Trophoblast cell (in vitro differentiated cells and primary cell): ENCODE measurements at regions not wholly inside any gene's neighbourhood (a gene's known extent, or its start where the extent isn't known, plus 50 kb on each side); places are given as distances from the start of the nearest gene placed in this dataset.
A peak's percentile ranks its signal among the peaks of the same experiment; 100 is the strongest.

Experiments
- DNase-seq, 2 donors: peaks; one replicate each; pipeline ENCODE4 v3.0.0-alpha.2; 2016
- H2AFZ ChIP-seq: 2 replicates; pipeline ENCODE4 v1.6.1; 2013; ENCODE audit warnings: low read length, moderate library complexity, mild to moderate bottlenecking; ENCODE audit not compliant: insufficient read depth, poor library complexity
- H2AK5ac ChIP-seq: 2 replicates; pipeline ENCODE4 v1.6.1; 2013; ENCODE audit warnings: mild to moderate bottlenecking, low read length
- H2BK120ac ChIP-seq: 2 replicates; pipeline ENCODE4 v1.6.1; 2013; ENCODE audit warnings: low read length, mild to moderate bottlenecking, moderate library complexity; ENCODE audit not compliant: insufficient read depth, poor library complexity
- H2BK12ac ChIP-seq: 2 replicates; pipeline ENCODE4 v1.6.1; 2013; ENCODE audit warnings: mild to moderate bottlenecking, low read length, moderate library complexity
- H2BK5ac ChIP-seq: 2 replicates; pipeline ENCODE4 v1.6.1; 2013; ENCODE audit warnings: low read length, low read depth, moderate library complexity, mild to moderate bottlenecking; ENCODE audit not compliant: poor library complexity
- H3K14ac ChIP-seq: 2 replicates; pipeline ENCODE4 v1.6.1; 2013; ENCODE audit warnings: mild to moderate bottlenecking, low read length
- H3K18ac ChIP-seq: 2 replicates; pipeline ENCODE4 v1.6.1; 2013; ENCODE audit warnings: mild to moderate bottlenecking, low read length
- H3K23ac ChIP-seq: 2 replicates; pipeline ENCODE4 v1.6.1; 2013; ENCODE audit warnings: low read length
- H3K27ac ChIP-seq: 2 replicates; pipeline ENCODE4 v1.5.1; 2013; ENCODE audit warnings: low read depth, mild to moderate bottlenecking, inconsistent platforms, low read length, moderate library complexity
- H3K27me3 ChIP-seq: 2 replicates; pipeline ENCODE4 v1.6.1; 2013; ENCODE audit warnings: inconsistent platforms, mild to moderate bottlenecking, low read length, moderate library complexity; ENCODE audit not compliant: insufficient read depth
- H3K36me3 ChIP-seq, 2 experiments: 1 replicate in 1 of 2; 2 replicates in 1 of 2; pipeline ENCODE4 v1.6.1; 2013; ENCODE audit warnings: low read length in 2 of 2, mild to moderate bottlenecking in 2 of 2, moderate library complexity in 1 of 2; ENCODE audit not compliant: insufficient read depth in 2 of 2, control insufficient read depth in 1 of 2
- H3K4ac ChIP-seq: 2 replicates; pipeline ENCODE4 v1.6.1; 2013; ENCODE audit warnings: low read depth, mild to moderate bottlenecking, low read length, moderate library complexity
- H3K4me1 ChIP-seq, 2 experiments: 1 replicate in 1 of 2; 2 replicates in 1 of 2; pipeline ENCODE4 v1.6.1; 2013; ENCODE audit warnings: low read length in 2 of 2, mild to moderate bottlenecking in 2 of 2, moderate library complexity in 1 of 2; ENCODE audit not compliant: insufficient read depth in 2 of 2, control insufficient read depth in 1 of 2
- H3K4me2 ChIP-seq: 2 replicates; pipeline ENCODE4 v1.6.1; 2013; ENCODE audit warnings: inconsistent platforms, mild to moderate bottlenecking, low read length, moderate library complexity
- H3K4me3 ChIP-seq: 2 replicates; pipeline ENCODE4 v1.5.1; 2013; ENCODE audit warnings: mild to moderate bottlenecking, low read depth, low read length, inconsistent platforms
- H3K79me1 ChIP-seq: one replicate; pipeline ENCODE4 v1.6.1; 2013; ENCODE audit warnings: low read length
- H3K79me2 ChIP-seq: 2 replicates; pipeline ENCODE4 v1.6.1; 2013; ENCODE audit warnings: low read length, mild to moderate bottlenecking; ENCODE audit not compliant: control insufficient read depth, insufficient read depth, poor library complexity
- H3K9ac ChIP-seq: 2 replicates; pipeline ENCODE4 v1.6.1; 2013; ENCODE audit warnings: mild to moderate bottlenecking, low read length
- H3K9me3 ChIP-seq: 2 replicates; pipeline ENCODE4 v1.6.1; 2013; ENCODE audit warnings: low read depth, mild to moderate bottlenecking, control low read depth, inconsistent platforms, low read length; ENCODE audit not compliant: insufficient read depth
- H4K12ac ChIP-seq: 2 replicates; pipeline ENCODE4 v1.6.1; 2013; ENCODE audit warnings: low read depth, mild to moderate bottlenecking, low read length, moderate library complexity
- H4K8ac ChIP-seq: 2 replicates; pipeline ENCODE4 v1.6.1; 2013; ENCODE audit warnings: low read depth, mild to moderate bottlenecking, low read length, moderate library complexity
- H4K91ac ChIP-seq: one replicate; pipeline ENCODE4 v1.6.1; 2013; ENCODE audit warnings: low read depth, mild to moderate bottlenecking, low read length, moderate library complexity
- WGBS: extraction: QIAGEN DNeasy Blood & Tissue Kit; methylation state at CpG from one replicate; pipeline ENCODE4 v1.1.7; 2013; ENCODE audit warnings: missing lambda C conversion rate; ENCODE audit not compliant: insufficient read length, insufficient coverage; ENCODE audit errors: extremely low coverage; 5-methylcytosine and 5-hydroxymethylcytosine counted together

DNA sequence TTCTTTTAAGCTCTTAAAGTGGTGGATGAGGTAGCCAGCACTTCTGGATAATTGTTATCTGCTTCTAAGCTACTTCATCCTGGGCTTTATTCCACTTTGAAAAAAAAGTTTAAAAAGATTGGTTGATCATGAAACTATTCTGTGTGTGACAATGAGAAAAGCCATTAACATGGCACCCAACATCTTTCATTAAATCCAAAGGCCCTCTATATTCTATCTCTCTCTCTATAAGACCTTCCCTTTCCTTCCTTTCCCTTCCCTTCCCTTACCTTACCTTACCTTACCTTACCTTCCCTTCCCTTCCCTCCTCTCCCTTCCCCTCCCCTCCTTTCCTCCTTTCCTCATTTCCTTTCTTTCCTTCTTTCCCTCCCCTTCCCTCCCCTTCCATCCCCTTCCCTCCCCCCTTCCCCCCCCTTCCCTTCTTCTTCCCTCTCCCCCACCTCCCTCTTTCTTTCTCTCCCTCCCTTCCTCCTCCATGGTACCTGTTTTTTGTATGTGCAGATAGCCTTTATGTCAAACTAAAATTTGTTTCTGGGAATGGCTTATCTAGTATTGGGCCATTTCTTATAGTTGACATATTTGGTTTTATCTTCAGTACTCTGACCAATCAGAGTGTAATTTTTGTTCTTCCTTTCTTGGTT is 218.7 kb downstream of the DKK1 start:
- H2AFZ ChIP-seq: no peak overlapping the region
- H2BK12ac ChIP-seq: no peak overlapping the region
- no peak overlapping the region for H4K91ac ChIP-seq
- no peaks in the 10 kb centered on the region for H3K79me1 ChIP-seq
- no peak overlapping the region for H2BK120ac ChIP-seq
- no peak overlapping the region for H3K4ac ChIP-seq
- H4K8ac ChIP-seq: no peak overlapping the region
- no peaks in the 10 kb centered on the region for H3K36me3 ChIP-seq
- H3K4me2 ChIP-seq: no peak overlapping the region
- DNase-seq: no peak
- no peak overlapping the region for H3K4me3 ChIP-seq
- no peak overlapping the region for H4K12ac ChIP-seq
- no peak overlapping the region for H3K27ac ChIP-seq
- no peak overlapping the region for H3K18ac ChIP-seq
- no peaks in the 10 kb centered on the region for H3K9me3 ChIP-seq
- no peak overlapping the region for H2AK5ac ChIP-seq
- H3K4me1 ChIP-seq: no peaks in the 10 kb centered on the region
- no peaks in the 10 kb centered on the region for H3K79me2 ChIP-seq
- no peaks in the 10 kb centered on the region for H3K27me3 ChIP-seq
- no peak overlapping the region for H2BK5ac ChIP-seq
- H3K14ac ChIP-seq: no peak overlapping the region
- H3K23ac ChIP-seq: no peak overlapping the region
- no peak overlapping the region for H3K9ac ChIP-seq

GRCh38 chr10:52533986-52534385 is 219.9 kb downstream of the DKK1 start:
- Histone ChIP-seq H2AFZ (no peak overlapping the region), H2BK12ac (no peak overlapping the region), H4K91ac (no peak overlapping the region), H2BK5ac (no peak overlapping the region), H3K4me1 (no peaks in the 10 kb centered on the region), H3K79me2 (no peaks in the 10 kb centered on the region), H3K79me1 (no peaks in the 10 kb centered on the region), H3K14ac (no peak overlapping the region), H4K12ac (no peak overlapping the region), H3K27ac (no peak overlapping the region), H2BK120ac (no peak overlapping the region), H4K8ac (no peak overlapping the region), H3K9me3 (no peaks in the 10 kb centered on the region), H3K4me2 (no peak overlapping the region), H3K36me3 (no peaks in the 10 kb centered on the region), H2AK5ac (no peak overlapping the region), H3K23ac (no peak overlapping the region), H3K27me3 (no peaks in the 10 kb centered on the region), H3K18ac (no peak overlapping the region), H3K4ac (no peak overlapping the region), H3K4me3 (no peak overlapping the region), H3K9ac (no peak overlapping the region)
- DNase-seq: no peak

DNA sequence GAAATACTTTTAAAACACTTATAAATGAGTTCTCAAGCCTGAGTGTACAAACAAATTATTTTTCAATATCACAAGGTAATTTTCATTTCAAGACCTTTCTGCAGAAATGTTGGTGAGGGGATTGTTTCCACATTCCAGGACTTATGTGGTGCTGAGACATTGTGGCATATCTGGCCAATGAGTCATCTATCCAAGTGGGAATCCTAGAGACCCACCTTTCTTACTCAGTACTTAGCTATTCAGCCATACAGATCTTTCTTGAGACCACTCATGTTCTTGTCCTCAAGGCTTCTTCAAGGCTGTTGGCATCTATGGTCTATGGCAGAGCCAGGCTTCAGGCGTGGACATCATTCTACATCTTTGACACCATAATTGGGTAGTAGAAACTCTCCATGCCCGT is 225.4 kb downstream of the DKK1 start:
- Histone ChIP-seq H3K27ac (peak overlapping the region; percentile 82), H4K91ac (no peak overlapping the region), H3K14ac (no peak overlapping the region), H2BK5ac (peak overlapping the region; percentile 71), H3K9me3 (no peaks in the 10 kb centered on the region), H2AFZ (no peak overlapping the region), H3K4ac (no peak overlapping the region), H3K36me3 (no peaks in the 10 kb centered on the region), H2AK5ac (no peak overlapping the region), H3K79me1 (peaks cover 2% of the 10 kb centered on the region), H3K27me3 (no peaks in the 10 kb centered on the region), H3K18ac (no peak overlapping the region), H2BK12ac (peak overlapping the region; percentile 69), H3K4me1 (peaks cover 3 to 8% of the 10 kb centered on the region in 2 experiments), H4K12ac (no peak overlapping the region), H2BK120ac (peak overlapping the region; percentile 33), H3K4me2 (peak overlapping the region; percentile 25), H3K23ac (no peak overlapping the region), H4K8ac (no peak overlapping the region), H3K9ac (no peak overlapping the region), H3K4me3 (no peak overlapping the region), H3K79me2 (no peaks in the 10 kb centered on the region)
- no CpG with 5 or more reads among the region's 2 CpGs for WGBS
- no peak for DNase-seq

DNA sequence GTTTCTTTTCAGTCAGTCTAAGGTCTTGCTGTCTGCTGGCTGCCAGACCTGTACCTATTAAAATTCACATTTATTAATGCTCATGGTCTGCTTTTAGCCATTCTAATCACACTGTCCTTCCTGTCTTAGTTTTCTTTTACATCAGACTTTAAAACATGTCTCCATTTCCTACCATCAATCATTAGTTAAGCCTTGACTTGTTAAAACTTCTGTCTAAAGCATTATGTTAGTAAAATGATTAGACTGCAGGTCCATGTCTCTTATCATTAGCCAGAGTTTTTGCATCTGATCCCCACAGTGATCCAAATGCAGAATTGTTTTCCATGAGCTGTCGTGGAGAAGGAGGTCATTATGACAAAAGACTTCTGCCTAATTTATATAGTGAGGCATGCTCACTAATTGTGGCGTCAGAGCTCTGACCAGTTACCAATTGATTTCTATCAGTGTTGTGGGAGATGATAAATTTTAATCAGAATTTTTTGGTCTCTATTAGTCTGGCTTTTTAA is 226.5 kb downstream of the DKK1 start:
- no peak overlapping the region for H3K18ac ChIP-seq
- H3K4me3 ChIP-seq: no peak overlapping the region
- no peaks in the 10 kb centered on the region for H3K79me2 ChIP-seq
- no peak overlapping the region for H3K4ac ChIP-seq
- peak overlapping the region; percentile 31 for H2BK120ac ChIP-seq
- H4K91ac ChIP-seq: no peak overlapping the region
- H3K9me3 ChIP-seq: no peaks in the 10 kb centered on the region
- H3K4me1 ChIP-seq: peaks cover 3 to 8% of the 10 kb centered on the region in 2 experiments
- H2AFZ ChIP-seq: no peak overlapping the region
- H3K36me3 ChIP-seq: no peaks in the 10 kb centered on the region
- no peak overlapping the region for H4K12ac ChIP-seq
- no peak for DNase-seq
- no peak overlapping the region for H3K14ac ChIP-seq
- no peak overlapping the region for H2AK5ac ChIP-seq
- H3K4me2 ChIP-seq: no peak overlapping the region
- WGBS: no CpG with 5 or more reads among the region's 2 CpGs
- no peak overlapping the region for H4K8ac ChIP-seq
- no peak overlapping the region for H3K9ac ChIP-seq
- peak overlapping the region; percentile 25 for H3K27ac ChIP-seq
- no peak overlapping the region for H3K23ac ChIP-seq
- H3K79me1 ChIP-seq: peaks cover 2% of the 10 kb centered on the region
- no peaks in the 10 kb centered on the region for H3K27me3 ChIP-seq
- no peak overlapping the region for H2BK5ac ChIP-seq
- no peak overlapping the region for H2BK12ac ChIP-seq
